GM12865 (cell line): ENCODE measurements at regions not wholly inside any gene's neighbourhood (a gene's known extent, or its start where the extent isn't known, plus 50 kb on each side); places are given as distances from the start of the nearest gene placed in this dataset.
A peak's percentile ranks its signal among the peaks of the same experiment; 100 is the strongest.

ENCODE experiments used
- DNase-seq: peaks from one replicate; pipeline ENCODE4 v3.0.0; 2010; ENCODE audit warnings: low read depth
- H3K4me3 ChIP-seq: 2 replicates; pipeline ENCODE4 v1.5.1; 2011; ENCODE audit warnings: mild to moderate bottlenecking, low read depth, low read length, control low read depth
- CTCF ChIP-seq: IDR thresholded peaks from 2 replicates; pipeline ENCODE4 v1.5.1; 2011; ENCODE audit warnings: low read length, control low read depth, low read depth, inconsistent platforms; ENCODE audit not compliant: insufficient read depth; ENCODE audit errors: missing control alignments

DNA sequence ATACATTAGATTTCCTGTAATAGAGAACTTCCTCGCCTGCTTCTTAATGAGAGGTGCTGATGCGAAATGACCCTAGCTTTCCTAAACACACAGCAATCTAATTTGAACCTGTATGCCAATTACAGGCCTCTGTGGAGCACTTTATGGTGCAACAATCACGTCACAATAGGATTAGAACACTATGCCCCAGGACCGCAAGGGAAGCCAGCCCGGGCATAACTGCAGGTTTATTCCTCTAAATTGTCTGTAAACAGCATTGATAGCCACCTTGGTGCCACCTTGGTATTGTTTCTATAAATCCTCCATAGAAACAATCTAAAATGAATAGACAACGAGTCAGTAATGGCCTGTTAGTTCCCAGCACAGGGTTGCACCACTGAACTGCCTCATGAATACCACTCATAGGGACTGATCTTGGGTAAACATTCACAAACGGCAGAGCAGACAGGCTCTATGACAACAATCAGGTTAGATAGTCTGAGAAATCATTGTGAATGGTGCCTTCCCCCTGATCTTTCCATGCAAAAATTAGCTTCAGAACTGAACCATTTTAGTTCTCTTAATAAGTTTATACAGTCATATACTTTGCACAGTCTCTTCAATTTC is 182.5 kb upstream of the OBI1 start:
- TF ChIP-seq CTCF: no peak
- no peak overlapping the region for H3K4me3 ChIP-seq
- no peak for DNase-seq

GRCh38 chr13:78836238-78836784 is 177.4 kb upstream of the OBI1 start:
- no peak for TF ChIP-seq CTCF
- DNase-seq: no peak
- H3K4me3 ChIP-seq: no peak overlapping the region

- H3K4me3 ChIP-seq: no peak overlapping the region
- TF ChIP-seq CTCF: no peak
- DNase-seq: no peak
Observed at GRCh38 chr13:78832461-78832860, 173.5 kb upstream of the OBI1 start.

- no peak for TF ChIP-seq CTCF
- DNase-seq: no peak
- no peak overlapping the region for H3K4me3 ChIP-seq
Observed at GRCh38 chr13:78830508-78830907, 171.6 kb upstream of the OBI1 start.

DNA sequence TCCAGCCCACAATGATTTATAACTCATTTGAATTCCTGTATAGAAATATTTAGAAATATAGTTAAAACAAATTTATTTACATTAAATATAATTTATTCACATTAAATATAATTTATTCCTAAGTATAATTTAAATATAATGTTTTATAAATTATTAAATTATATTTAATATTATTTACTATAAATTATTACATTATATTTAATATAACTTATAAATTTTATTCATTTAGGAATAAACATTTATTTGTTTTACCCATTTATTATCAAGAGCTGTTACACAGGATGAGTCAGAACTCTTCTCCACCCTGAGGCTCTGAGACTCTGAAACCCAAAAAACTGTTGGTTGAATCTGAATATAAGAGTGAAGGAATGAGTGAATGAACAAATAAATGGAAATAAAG is 170.9 kb upstream of the OBI1 start:
- H3K4me3 ChIP-seq: no peak overlapping the region
- no peak for TF ChIP-seq CTCF
- DNase-seq: no peak

DNA sequence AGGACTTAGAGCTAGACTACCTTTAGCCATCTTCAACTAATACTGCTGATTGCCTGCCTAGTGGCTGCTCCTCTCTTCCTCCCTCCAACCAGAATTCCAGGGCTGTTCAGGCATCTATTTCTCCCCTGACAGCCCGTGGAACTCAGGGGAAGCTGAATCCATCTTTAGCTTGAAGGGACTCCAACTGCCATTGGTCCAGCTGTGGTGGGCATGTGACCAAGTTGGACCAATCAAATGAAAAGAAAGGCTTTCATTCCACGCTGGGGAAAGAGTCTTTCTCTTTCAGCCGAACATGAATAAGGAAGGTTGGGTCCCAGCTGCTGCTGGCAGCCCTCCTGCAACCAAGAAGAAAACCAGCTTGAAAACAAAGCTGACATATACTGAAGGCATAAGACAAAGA is 168.5 kb upstream of the OBI1 start:
- no peak for TF ChIP-seq CTCF
- no peak overlapping the region for H3K4me3 ChIP-seq
- peak; percentile 1 for DNase-seq

- DNase-seq: no peak
- no peak for TF ChIP-seq CTCF
- H3K4me3 ChIP-seq: no peak overlapping the region
Observed at GRCh38 chr13:78826936-78827335, 168.0 kb upstream of the OBI1 start.
